ENCODE measurements at regions not wholly inside any gene's neighbourhood (a gene's known extent, or its start where the extent isn't known, plus 50 kb on each side); places are given as distances from the start of the nearest gene placed in this dataset.

- Histone ChIP-seq H3K27me3 (ENCODE audit: control insufficient read depth in 3 of 3, insufficient read depth in 3 of 3, low read length in 2 of 3) (no peaks in the 10 kb centered on the region), H3K36me3 (ENCODE audit: control insufficient read depth in 4 of 4, insufficient read depth in 4 of 4, low read length in 4 of 4) (no peaks in the 10 kb centered on the region), H3K4me3 (no peak overlapping the region), H3K9ac (ENCODE audit: insufficient read depth in 1 of 2, low read length in 2 of 2) (no peak overlapping the region), H3K9me3 (ENCODE audit: control insufficient read depth in 4 of 4, insufficient read depth in 3 of 4, low read length in 3 of 4) (peaks cover 0 to 2% (median 0%) of the 10 kb centered on the region in 4 donors), H3K27ac (ENCODE audit: low read depth in 1 of 2, low read length in 1 of 2) (peak overlapping the region in 1 of 2 donors; percentile 72), H3K4me1 (ENCODE audit: control insufficient read depth in 5 of 5, insufficient read depth in 5 of 5, low read length in 5 of 5) (peaks cover 0 to 4% (median 0%) of the 10 kb centered on the region in 5 donors)
- no peak for TF ChIP-seq CTCF (IDR thresholded peaks at IDR 0.05; ENCODE audit: control extremely low read depth, extremely low read depth)
- WGBS, 2 donors, result 77 to 84% methylated on average over 5 of the region's 5 CpGs
- ATAC-seq (ENCODE audit: insufficient read depth, low FRiP score) (no peak), DNase-seq (no peak)
Measured at GRCh38 chr11:128180441-128181087, 406.8 kb downstream of the ETS1 start.

GRCh38 chr11:128179512-128179911 is 407.8 kb downstream of the ETS1 start:
- TF ChIP-seq CTCF (IDR thresholded peaks at IDR 0.05; ENCODE audit: control extremely low read depth, extremely low read depth), result no peak
- WGBS, 2 donors, result 85 to 100% methylated on average over 1 of the region's 1 CpG
- peaks cover 0 to 2% (median 0%) of the 10 kb centered on the region in 4 donors for H3K9me3 ChIP-seq (ENCODE audit: control insufficient read depth in 4 of 4, insufficient read depth in 3 of 4, low read length in 3 of 4)
- H3K9ac ChIP-seq (ENCODE audit: insufficient read depth in 1 of 2, low read length in 2 of 2), result no peak overlapping the region
- no peak for DNase-seq
- no peak overlapping the region for H3K27ac ChIP-seq (ENCODE audit: low read depth in 1 of 2, low read length in 1 of 2)
- no peak for ATAC-seq (ENCODE audit: insufficient read depth, low FRiP score)
- no peaks in the 10 kb centered on the region for H3K27me3 ChIP-seq (ENCODE audit: control insufficient read depth in 3 of 3, insufficient read depth in 3 of 3, low read length in 2 of 3)
- H3K4me3 ChIP-seq, result no peak overlapping the region
- H3K36me3 ChIP-seq (ENCODE audit: control insufficient read depth in 4 of 4, insufficient read depth in 4 of 4, low read length in 4 of 4), result no peaks in the 10 kb centered on the region
- H3K4me1 ChIP-seq (ENCODE audit: control insufficient read depth in 5 of 5, insufficient read depth in 5 of 5, low read length in 5 of 5), result peaks cover 0 to 4% (median 0%) of the 10 kb centered on the region in 5 donors

GRCh38 chr11:128179039-128179438 is 408.3 kb downstream of the ETS1 start:
- no peak overlapping the region for H3K27ac ChIP-seq (ENCODE audit: low read depth in 1 of 2, low read length in 1 of 2)
- WGBS, 2 donors, result 83 to 86% methylated on average over 2 of the region's 2 CpGs
- ATAC-seq (ENCODE audit: insufficient read depth, low FRiP score), result no peak
- H3K9ac ChIP-seq (ENCODE audit: insufficient read depth in 1 of 2, low read length in 2 of 2), result no peak overlapping the region
- H3K27me3 ChIP-seq (ENCODE audit: control insufficient read depth in 3 of 3, insufficient read depth in 3 of 3, low read length in 2 of 3), result no peaks in the 10 kb centered on the region
- no peak for TF ChIP-seq CTCF (IDR thresholded peaks at IDR 0.05; ENCODE audit: control extremely low read depth, extremely low read depth)
- peaks cover 0 to 2% (median 0%) of the 10 kb centered on the region in 4 donors for H3K9me3 ChIP-seq (ENCODE audit: control insufficient read depth in 4 of 4, insufficient read depth in 3 of 4, low read length in 3 of 4)
- peak in 1 of 3 donors; percentile 57 for DNase-seq
- H3K4me3 ChIP-seq, result no peak overlapping the region
- peaks cover 0 to 4% (median 0%) of the 10 kb centered on the region in 5 donors for H3K4me1 ChIP-seq (ENCODE audit: control insufficient read depth in 5 of 5, insufficient read depth in 5 of 5, low read length in 5 of 5)
- no peaks in the 10 kb centered on the region for H3K36me3 ChIP-seq (ENCODE audit: control insufficient read depth in 4 of 4, insufficient read depth in 4 of 4, low read length in 4 of 4)
